Dendritic cell treated with granulocyte-macrophage colony-stimulating factor and Interleukin-4, amounts not matched to agents 40 ng/mL and 50 ng/mL, for 4 days (primary cell): ENCODE measurements at regions not wholly inside any gene's neighbourhood (a gene's known extent, or its start where the extent isn't known, plus 50 kb on each side); places are given as distances from the start of the nearest gene placed in this dataset.
A peak's percentile ranks its signal among the peaks of the same experiment; 100 is the strongest.

Experiments
- H3K27ac Mint-ChIP-seq: one replicate; pipeline ENCODE4 v1.8.0; 2022; ENCODE audit warnings: mild to moderate bottlenecking, mixed read lengths
- H3K27me3 Mint-ChIP-seq: one replicate; pipeline ENCODE4 v1.8.0; 2022; ENCODE audit warnings: mild to moderate bottlenecking, mixed read lengths
- H3K36me3 Mint-ChIP-seq: one replicate; pipeline ENCODE4 v1.8.0; 2022; ENCODE audit warnings: low read depth, mixed read lengths
- H3K4me1 Mint-ChIP-seq: one replicate; pipeline ENCODE4 v1.8.0; 2022; ENCODE audit warnings: low read depth, mixed read lengths
- H3K4me3 Mint-ChIP-seq: one replicate; pipeline ENCODE4 v1.8.0; 2022; ENCODE audit warnings: mild to moderate bottlenecking, moderate library complexity, mixed read lengths
- H3K9me3 Mint-ChIP-seq: one replicate; pipeline ENCODE4 v1.8.0; 2022; ENCODE audit warnings: mixed read lengths
- intact Hi-C: fragments of 100-400 bp; cut with micrococcal nuclease; formaldehyde crosslinking; loops from one replicate; pipeline ENCODE4 v1.15.0; 2022

- Mint-ChIP-seq H3K36me3 (no peaks in the 10 kb centered on the region), H3K27me3 (no peaks in the 10 kb centered on the region), H3K9me3 (no peaks in the 10 kb centered on the region), H3K27ac (peak overlapping the region; percentile 41), H3K4me3 (no peak overlapping the region), H3K4me1 (peaks cover 57% of the 10 kb centered on the region)
- intact Hi-C loops: no loop called here
These were observed 134.0 kb downstream of the TOMM20 start for GRCh38 chr1:234994436-234995295.

DNA sequence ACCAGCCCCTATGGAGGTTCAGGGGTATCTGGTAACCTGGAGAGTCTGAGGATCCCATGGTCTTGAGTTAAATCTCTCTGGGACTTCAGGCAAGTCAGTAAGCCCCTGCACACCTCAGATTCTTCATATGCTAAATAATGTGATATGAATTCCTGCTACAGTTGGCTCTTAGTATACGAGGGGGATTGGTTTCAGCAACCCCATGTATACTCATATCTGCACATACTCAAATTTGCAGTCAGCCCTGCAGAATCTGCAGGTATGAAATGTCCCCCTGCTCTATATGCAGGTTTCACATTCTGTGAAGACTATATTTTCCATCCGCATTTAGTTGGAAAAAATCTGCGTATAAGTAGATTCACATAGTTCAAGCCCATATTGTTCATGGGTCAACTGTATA, 136.6 kb downstream of the TOMM20 start:
- H3K27ac Mint-ChIP-seq: no peak overlapping the region
- peaks cover 54% of the 10 kb centered on the region for H3K4me1 Mint-ChIP-seq
- no peaks in the 10 kb centered on the region for H3K27me3 Mint-ChIP-seq
- intact Hi-C loops: no loop called here
- H3K36me3 Mint-ChIP-seq: no peaks in the 10 kb centered on the region
- H3K4me3 Mint-ChIP-seq: no peak overlapping the region
- no peaks in the 10 kb centered on the region for H3K9me3 Mint-ChIP-seq

GRCh38 chr1:234990874-234991801, 137.5 kb downstream of the TOMM20 start:
- intact Hi-C loops: no loop called here
- Mint-ChIP-seq H3K36me3 (no peaks in the 10 kb centered on the region), H3K4me1 (peaks cover 59% of the 10 kb centered on the region), H3K27ac (peak overlapping the region; percentile 10), H3K4me3 (no peak overlapping the region), H3K27me3 (no peaks in the 10 kb centered on the region), H3K9me3 (no peaks in the 10 kb centered on the region)

DNA sequence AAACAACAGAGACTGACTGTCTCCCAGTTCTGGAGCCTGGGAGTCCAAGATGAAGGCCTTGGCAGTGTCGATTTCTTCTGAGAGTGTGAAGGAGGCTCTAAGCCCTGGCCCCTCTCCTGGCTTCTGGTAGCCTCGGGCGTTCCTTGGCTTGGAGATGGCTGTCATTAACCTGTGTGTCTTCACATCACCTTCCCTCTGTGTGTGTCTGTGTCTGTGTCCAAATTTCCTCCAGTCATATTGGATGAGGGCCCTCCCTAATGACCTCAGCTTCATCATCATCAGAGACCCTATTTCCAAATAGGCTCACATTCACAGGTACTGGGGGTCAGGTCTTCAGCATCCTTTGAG, 138.3 kb downstream of the TOMM20 start:
- no peaks in the 10 kb centered on the region for H3K27me3 Mint-ChIP-seq
- no peak overlapping the region for H3K4me3 Mint-ChIP-seq
- H3K36me3 Mint-ChIP-seq: no peaks in the 10 kb centered on the region
- H3K4me1 Mint-ChIP-seq: peaks cover 64% of the 10 kb centered on the region
- no peak overlapping the region for H3K27ac Mint-ChIP-seq
- H3K9me3 Mint-ChIP-seq: no peaks in the 10 kb centered on the region
- intact Hi-C loops: no loop called here

DNA sequence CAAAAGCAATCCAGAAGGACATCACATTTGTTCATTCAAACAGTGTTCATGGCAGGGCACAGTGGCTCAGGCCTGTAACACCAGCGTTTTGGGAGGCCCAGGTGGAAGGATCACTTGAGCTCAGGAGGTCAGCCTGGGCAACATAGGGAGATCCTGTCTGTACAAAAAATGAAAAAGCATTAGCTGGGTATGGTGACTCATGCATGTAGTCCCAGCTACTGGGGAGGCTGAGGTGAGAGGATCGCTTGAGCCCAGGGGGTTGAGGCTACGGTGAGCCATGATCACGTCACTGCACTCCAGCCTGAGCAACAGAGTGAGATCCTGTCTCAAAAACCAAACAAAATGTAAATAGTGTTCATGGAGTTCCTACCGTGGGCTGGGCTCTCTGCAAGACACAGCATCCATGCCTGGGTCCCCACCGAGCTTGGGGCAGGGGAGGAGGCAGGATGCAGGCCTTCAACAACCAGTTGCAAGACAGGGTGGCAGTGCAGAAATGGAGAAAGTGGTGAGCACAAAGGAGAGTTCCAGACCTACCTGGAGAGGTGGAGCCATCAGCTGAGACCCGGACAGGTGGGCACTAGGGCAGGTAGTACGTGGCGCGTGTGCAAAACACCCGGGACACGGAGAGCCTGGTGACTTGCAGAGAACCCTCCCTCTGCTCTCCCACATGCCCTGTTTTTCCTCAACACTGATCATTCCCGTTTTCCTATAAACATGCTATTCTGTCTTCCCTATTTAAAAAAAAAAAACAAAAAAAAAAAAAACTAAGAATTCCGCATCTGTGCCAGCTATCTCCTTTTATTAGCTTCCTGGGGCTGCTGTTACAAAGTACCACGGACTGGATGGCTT, 138.9 kb downstream of the TOMM20 start:
- Mint-ChIP-seq H3K36me3 (no peaks in the 10 kb centered on the region), H3K27ac (no peak overlapping the region), H3K9me3 (no peaks in the 10 kb centered on the region), H3K4me3 (no peak overlapping the region), H3K4me1 (peaks cover 64% of the 10 kb centered on the region), H3K27me3 (no peaks in the 10 kb centered on the region)
- intact Hi-C loops: no loop called here

DNA sequence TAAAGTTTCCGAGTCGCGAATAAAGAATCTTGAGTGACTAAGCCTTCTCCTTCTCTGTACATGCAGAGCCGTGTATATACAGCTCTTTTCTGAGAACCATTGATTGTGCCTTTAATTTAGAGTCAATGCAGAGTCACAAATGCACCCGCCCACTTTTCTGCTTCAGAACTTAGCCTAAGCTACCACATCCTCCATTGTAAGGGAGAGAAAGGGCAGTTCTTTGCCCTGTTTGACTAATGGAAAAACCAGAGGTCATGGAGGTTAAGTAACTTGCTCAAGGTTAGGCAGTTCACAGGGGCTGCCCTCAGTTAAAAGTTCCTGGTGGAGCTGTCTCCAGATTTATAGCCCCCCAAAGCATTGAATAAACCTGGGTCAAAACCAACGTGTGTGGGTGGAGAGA, 139.6 kb downstream of the TOMM20 start:
- Mint-ChIP-seq H3K27me3 (no peaks in the 10 kb centered on the region), H3K4me1 (peaks cover 64% of the 10 kb centered on the region), H3K36me3 (no peaks in the 10 kb centered on the region), H3K27ac (no peak overlapping the region), H3K4me3 (no peak overlapping the region), H3K9me3 (no peaks in the 10 kb centered on the region)
- intact Hi-C loops: no loop called here

- Mint-ChIP-seq H3K27ac (no peak overlapping the region), H3K27me3 (no peaks in the 10 kb centered on the region), H3K4me1 (peaks cover 65% of the 10 kb centered on the region), H3K36me3 (no peaks in the 10 kb centered on the region), H3K4me3 (no peak overlapping the region), H3K9me3 (no peaks in the 10 kb centered on the region)
- intact Hi-C loops: no loop called here
These were observed 140.1 kb downstream of the TOMM20 start for GRCh38 chr1:234988536-234988935.

- H3K4me1 Mint-ChIP-seq: peaks cover 67% of the 10 kb centered on the region
- no peaks in the 10 kb centered on the region for H3K9me3 Mint-ChIP-seq
- no peaks in the 10 kb centered on the region for H3K27me3 Mint-ChIP-seq
- peak overlapping the region; percentile 88 for H3K27ac Mint-ChIP-seq
- no peaks in the 10 kb centered on the region for H3K36me3 Mint-ChIP-seq
- H3K4me3 Mint-ChIP-seq: no peak overlapping the region
- intact Hi-C loops: no loop called here
These were observed 140.5 kb downstream of the TOMM20 start for GRCh38 chr1:234988155-234988517.

DNA sequence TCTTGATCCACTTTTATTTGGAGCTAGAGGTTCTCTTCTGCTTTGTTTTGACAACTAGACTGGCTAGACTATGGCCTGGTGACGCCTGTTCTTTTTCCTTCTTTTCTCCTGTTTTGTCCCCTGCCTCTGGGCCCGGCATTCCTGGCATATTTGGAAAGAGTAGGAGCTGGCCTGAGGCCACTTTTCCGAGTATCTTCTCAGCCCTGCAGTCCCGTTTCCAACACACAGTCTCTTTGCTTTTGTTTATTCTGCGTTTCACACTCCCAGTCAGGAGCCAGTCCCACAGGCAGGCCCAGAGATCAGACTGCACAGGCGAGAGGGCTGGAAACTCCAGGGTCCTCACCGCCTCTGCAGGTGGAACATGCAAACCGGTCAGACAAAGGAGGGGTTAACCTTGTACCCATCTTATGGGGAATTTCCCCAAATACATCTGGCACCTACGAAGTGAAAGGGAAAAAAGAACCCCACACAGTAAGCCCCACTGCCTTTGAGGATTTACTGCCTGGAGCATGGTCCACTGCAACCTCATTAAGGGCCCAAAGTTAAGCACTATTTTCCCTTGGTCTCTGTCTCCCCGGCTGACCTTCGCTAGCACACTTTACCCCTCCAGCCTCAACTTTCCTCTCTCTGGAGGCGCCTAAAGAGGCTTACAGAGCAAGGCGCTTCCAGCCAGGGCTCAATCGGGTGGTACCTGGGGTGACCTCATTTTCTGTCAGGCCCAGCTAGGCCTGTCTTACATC, 141.1 kb downstream of the TOMM20 start:
- no peak overlapping the region for H3K4me3 Mint-ChIP-seq
- H3K4me1 Mint-ChIP-seq: peaks cover 63% of the 10 kb centered on the region
- no peaks in the 10 kb centered on the region for H3K36me3 Mint-ChIP-seq
- H3K9me3 Mint-ChIP-seq: no peaks in the 10 kb centered on the region
- H3K27ac Mint-ChIP-seq: peak overlapping the region; percentile 88
- intact Hi-C loops: no loop called here
- H3K27me3 Mint-ChIP-seq: no peaks in the 10 kb centered on the region

DNA sequence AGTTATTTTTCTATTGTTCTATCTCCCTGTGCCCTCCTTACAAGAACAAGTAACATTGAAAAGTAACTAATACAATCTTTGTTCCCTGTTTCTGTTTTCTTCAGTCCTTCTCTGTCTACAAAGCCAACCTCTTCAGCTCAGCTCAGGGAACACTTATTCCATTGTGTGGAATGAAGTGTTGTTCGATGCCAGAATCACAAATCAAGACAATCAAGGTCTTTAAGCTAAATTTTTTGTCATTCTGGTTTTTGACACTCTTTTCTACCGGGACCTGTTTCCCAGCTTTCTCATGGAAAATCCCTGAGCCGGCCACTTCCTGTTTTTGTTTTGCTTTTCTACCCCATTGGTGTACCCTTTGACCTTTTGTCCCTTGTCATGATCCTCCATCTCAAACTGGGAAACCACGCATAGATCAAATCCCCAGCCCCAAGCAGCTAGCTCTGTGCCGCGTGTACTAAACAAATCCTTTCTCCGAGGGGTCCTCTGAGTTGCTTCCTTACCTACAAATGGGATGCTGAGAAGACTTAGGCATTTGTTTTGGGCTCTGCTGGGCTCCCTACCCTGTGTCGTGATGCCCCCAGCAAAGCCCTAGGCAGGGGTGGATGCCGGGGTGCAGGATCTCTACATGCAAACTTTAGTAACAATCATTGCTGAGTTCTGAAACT, 141.8 kb downstream of the TOMM20 start:
- no peaks in the 10 kb centered on the region for H3K27me3 Mint-ChIP-seq
- H3K36me3 Mint-ChIP-seq: no peaks in the 10 kb centered on the region
- peak overlapping the region; percentile 88 for H3K27ac Mint-ChIP-seq
- no peaks in the 10 kb centered on the region for H3K9me3 Mint-ChIP-seq
- intact Hi-C loops: no loop called here
- H3K4me1 Mint-ChIP-seq: peaks cover 70% of the 10 kb centered on the region
- H3K4me3 Mint-ChIP-seq: no peak overlapping the region

GRCh38 chr1:234985516-234986294, 142.9 kb downstream of the TOMM20 start:
- Mint-ChIP-seq H3K9me3 (no peaks in the 10 kb centered on the region), H3K4me3 (no peak overlapping the region), H3K36me3 (no peaks in the 10 kb centered on the region), H3K4me1 (peaks cover 74% of the 10 kb centered on the region), H3K27ac (peak overlapping the region; percentile 88), H3K27me3 (no peaks in the 10 kb centered on the region)
- intact Hi-C loops: loop anchor here (2.0 kb wide), 1 partner anchor 55 kb away; no protein-coding TSS in a partner anchor

DNA sequence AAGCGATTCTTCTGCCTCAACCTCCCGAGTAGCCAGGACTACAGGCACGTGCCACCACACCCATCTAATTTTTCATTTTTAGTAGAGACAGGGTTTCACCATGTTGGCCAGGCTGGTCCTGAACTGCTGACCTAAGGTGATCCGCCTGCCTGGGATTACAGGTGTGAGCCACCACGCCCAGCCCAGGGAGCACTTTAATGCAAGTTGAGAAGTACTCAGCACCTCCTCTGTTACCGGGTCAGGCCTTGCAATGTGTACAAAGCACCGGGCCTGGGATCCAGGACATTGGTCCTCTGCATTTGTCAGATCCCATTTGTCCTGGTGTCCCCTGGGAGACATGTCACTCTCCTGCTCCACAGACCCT, 143.6 kb downstream of the TOMM20 start:
- peaks cover 75% of the 10 kb centered on the region for H3K4me1 Mint-ChIP-seq
- H3K27ac Mint-ChIP-seq: peak overlapping the region; percentile 88
- peaks cover 7% of the 10 kb centered on the region for H3K36me3 Mint-ChIP-seq
- intact Hi-C loops: loop anchor here (2.0 kb wide), 1 partner anchor 56 kb away; no protein-coding TSS in a partner anchor
- H3K9me3 Mint-ChIP-seq: no peaks in the 10 kb centered on the region
- peak overlapping the region; percentile 30 for H3K4me3 Mint-ChIP-seq
- no peaks in the 10 kb centered on the region for H3K27me3 Mint-ChIP-seq
